GM21723 (cell line): ENCODE measurements at regions not wholly inside any gene's neighbourhood (a gene's known extent, or its start where the extent isn't known, plus 50 kb on each side); places are given as distances from the start of the nearest gene placed in this dataset.
"Not testable (repeated sequence)": the region's sequence is repeated elsewhere in the genome, so short reads cannot be mapped to it uniquely, and the experiment has no call there.

ENCODE experiments used
- ATAC-seq: cut with Tn5 transposase; IDR thresholded peaks from one replicate; pipeline ENCODE4 v1.9.1; 2021; ENCODE audit warnings: mild to moderate bottlenecking, moderate library complexity; ENCODE audit not compliant: unreplicated experiment

DNA sequence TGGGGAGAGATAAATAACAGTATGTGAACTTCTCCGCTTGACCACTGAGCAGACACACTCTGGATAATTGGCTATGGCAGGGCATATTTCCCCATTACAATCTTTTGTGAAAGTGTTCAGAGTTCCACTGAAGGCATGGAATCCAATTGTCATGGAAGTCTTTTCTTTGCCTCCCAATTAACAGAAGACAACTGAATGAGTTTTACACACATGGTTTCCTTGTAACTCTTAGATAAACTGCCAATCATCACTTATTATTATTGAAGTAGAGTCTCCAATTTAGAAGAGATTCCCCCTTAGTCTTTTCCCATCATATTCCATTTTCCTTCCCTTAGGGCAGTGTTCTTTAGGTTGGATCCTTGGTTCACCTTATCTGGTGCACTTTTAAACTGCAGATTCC is 308.3 kb downstream of the NR2F2 start:
- no peak for ATAC-seq

DNA sequence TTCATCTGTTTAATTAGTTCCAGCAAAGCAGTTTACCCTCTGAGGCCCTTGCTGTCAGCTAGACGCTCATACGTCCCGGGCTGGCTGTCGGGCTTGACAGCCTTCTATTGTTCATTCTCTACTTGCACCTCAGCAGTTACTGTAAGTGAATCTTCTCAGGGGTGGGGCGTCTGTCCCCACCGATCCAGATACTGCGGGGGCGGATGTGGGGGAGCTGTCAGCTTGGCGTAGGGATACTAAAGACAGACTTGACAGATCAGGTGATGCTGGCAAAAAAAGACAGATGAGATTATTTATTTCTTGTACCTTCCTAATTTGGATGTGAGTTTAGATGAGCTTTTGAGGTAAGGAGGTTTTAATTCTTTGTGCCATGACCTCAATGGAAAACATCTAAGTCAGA is 315.3 kb downstream of the NR2F2 start:
- ATAC-seq: no peak

- no peak for ATAC-seq
Observed at GRCh38 chr15:96648866-96649265, 318.4 kb downstream of the NR2F2 start.

DNA sequence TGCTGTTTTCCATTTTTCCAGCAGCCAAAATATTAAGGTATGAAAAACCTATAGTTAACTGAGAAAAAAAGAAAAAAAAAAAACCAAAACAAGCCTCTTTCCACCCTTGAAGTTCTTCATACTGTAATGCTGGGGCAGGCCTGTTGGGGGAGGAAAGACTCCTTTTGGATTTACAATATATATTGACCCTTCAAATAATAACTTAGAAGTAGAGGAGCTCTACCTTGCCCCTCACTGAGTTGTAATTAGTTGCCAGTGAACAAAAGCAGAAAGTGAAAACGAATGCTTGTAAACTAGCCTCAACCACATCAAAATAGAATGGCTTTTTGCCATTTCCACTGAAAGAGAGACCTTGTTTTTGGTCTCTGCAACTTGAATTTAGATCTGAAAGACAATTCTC is 326.6 kb downstream of the NR2F2 start:
- no peak for ATAC-seq

GRCh38 chr15:96666979-96667378 is 336.5 kb downstream of the NR2F2 start:
- ATAC-seq: not testable (repeated sequence)

- no peak for ATAC-seq
Observed at GRCh38 chr15:96670389-96670788, 339.9 kb downstream of the NR2F2 start.

- no peak for ATAC-seq
Observed at GRCh38 chr15:96672629-96673028, 342.1 kb downstream of the NR2F2 start.

GRCh38 chr15:96678386-96678785 is 347.9 kb downstream of the NR2F2 start:
- ATAC-seq: no peak

DNA sequence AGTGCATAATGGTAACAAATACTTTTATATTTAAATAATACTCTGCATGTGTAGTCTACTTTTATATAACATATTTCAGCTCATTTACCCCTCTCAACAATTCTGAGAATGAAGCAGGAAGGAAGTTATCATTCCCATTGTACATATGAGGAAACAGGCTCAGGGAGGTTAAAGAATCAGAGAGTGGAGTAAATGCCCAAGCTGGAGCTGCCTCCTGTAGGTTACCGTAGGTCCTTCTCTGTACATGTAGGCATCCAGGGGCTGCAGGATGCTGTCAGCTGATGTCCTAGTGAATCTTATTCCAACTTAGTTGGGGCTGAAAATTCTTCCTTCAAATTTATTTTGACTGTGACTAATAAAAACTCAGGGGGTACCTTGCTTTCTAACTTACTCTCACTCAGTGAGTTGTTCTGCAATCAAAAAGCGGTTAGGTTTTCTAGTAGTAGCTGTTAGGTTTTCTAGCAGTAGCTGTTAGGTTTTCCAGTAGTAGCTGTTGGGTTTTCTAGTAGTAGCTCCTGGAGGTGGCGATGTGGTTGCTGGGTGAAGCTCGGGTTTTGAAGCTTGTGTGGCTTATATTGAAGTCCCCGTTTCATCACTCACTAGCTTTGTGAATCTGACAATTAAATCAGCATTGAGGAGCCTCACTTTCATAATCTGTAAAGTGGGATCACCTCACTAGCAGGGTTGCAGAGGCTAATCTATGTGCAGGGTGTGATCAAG is 357.0 kb downstream of the NR2F2 start:
- no peak for ATAC-seq

DNA sequence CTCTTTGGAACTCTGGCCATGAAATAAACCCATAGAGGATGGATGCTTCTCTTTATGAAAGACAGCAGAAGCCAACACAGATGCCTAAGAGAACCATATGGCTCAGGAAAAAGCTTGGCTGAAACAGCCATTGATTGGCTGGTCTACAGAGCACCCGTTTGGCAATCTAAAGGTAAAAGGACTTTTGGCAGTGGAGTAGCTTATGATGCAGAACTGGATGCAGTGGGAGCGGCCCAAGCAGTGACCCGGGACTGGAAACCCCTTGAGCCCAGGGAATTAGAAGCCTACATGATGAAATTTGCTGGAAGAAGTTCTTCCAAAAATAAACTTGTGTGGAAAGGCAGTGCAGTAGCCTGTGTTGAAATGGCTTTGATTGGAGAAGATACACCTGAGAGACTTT is 360.2 kb downstream of the NR2F2 start:
- ATAC-seq: no peak

DNA sequence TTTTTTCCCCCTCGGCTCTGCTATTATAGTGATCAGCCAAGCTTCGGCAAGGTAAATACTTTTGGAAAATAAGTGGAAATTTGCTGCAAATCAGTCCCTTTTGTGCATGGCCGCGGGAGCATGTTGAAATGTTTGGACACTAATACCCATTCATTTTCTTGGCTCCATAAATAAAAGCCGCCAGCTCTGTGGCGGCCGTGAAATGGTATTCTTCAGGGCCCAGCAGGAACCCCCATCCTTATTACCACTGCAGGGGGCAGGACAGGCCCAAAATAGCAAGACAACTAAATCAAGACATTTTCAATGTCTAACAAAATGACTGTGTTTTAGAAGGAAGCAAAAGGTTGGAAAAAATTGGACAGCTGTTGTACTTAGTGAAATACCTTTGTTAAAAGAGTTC is 362.3 kb downstream of the NR2F2 start:
- ATAC-seq: no peak

GRCh38 chr15:96693515-96693914 is 363.0 kb downstream of the NR2F2 start:
- no peak for ATAC-seq

DNA sequence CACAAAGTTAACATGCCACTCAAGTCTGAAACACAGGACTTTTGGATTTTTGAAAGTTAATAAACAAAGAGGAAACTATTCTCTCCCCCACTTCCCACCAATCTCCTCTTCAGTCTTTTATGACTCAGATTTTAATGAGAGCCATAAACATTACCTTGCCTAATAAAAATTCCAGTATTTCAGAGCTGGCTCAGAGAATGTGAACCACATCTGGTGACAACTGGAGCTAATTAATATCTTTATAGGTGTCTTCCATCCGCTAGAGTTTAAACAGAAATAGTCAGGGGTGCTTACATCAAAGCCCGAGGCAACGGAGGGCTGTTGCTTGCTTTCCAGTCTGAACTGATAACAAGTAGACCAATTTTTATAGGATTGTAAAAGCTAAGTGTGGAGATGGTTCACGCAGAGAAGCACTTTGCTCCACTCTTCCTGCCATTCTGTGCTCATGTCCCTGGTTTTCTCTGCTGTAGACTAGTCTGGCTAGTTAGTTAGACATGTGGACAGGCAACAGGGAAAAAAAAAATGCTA is 363.6 kb downstream of the NR2F2 start:
- ATAC-seq: no peak

DNA sequence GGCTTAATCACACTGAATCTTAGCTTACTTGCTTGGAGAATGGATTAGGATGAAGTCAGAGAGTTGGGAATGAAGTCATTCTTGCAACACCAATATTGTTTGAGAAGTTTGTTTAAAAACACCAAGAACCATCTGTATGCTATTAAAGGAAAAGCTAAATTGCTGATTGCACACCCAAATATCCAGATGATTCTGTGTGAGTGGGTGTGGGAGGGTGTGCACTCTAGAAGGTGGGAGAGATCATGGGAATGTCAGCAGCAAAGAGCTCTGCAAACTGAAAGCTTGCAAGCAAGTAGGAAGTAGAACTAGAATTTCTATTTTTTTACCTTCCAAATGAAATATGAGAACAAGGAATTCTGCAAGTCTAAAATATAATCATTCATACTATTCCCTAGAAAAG is 364.9 kb downstream of the NR2F2 start:
- ATAC-seq: no peak

GRCh38 chr15:96699871-96700401 is 369.4 kb downstream of the NR2F2 start:
- ATAC-seq: no peak

DNA sequence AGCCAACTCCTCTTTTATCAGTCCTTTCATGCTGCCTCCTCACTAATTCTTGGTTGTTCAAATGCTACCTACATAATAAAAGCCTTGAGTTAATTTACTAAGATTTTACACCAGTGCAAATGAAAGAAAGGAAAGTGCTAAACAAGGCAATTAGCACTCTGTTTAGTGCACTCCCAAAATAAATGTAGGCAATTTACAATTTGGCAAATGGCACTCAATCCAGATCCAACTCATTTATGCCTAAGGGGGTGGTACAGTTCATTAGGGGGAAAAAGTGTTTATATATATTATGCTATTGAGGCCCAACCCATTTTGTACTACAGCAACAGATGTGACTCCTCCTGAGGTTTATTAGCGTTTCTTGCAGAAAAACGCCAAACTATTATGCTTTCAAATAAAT is 370.1 kb downstream of the NR2F2 start:
- ATAC-seq: no peak

GRCh38 chr15:96701443-96701842 is 370.9 kb downstream of the NR2F2 start:
- no peak for ATAC-seq

GRCh38 chr15:96701877-96702276 is 371.4 kb downstream of the NR2F2 start:
- no peak for ATAC-seq

DNA sequence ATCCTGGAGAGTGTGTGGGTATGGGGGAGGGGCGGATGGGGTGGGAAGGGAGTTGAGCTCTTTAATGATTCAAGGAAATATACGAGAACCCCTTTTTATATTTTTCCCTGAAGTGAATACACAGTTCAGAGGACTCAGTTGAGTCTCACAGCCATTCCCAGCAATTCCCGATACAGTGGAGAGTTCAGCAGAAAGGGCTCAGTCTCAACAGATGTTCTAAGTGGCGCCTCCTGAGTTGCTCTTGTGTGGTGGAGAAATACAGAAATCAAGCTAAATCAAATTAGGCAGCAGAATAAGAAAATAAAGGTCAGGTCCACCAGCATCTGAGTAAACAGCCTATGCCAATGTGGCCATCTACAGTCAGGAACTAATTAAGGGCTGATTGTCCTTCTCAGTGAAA is 372.1 kb downstream of the NR2F2 start:
- no peak for ATAC-seq

DNA sequence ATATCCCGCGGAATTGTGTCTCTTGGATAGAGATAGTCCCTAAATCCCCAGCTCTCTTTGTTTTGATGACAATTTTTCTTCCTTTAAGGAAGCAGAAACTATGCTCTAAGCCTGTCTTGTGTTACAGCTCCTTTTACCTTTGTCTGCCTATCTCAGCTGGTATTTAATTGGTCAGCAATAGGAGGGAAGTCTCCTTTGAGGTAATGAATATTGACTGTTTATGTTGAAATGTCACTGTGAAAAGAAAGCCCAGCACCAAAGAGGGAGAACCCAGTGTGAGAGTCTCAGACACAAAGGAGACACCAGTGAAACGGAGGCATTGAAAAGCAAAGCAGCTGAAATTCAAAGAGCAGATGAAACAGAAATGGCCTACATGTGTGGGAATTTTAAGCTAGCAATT is 372.6 kb downstream of the NR2F2 start:
- no peak for ATAC-seq

DNA sequence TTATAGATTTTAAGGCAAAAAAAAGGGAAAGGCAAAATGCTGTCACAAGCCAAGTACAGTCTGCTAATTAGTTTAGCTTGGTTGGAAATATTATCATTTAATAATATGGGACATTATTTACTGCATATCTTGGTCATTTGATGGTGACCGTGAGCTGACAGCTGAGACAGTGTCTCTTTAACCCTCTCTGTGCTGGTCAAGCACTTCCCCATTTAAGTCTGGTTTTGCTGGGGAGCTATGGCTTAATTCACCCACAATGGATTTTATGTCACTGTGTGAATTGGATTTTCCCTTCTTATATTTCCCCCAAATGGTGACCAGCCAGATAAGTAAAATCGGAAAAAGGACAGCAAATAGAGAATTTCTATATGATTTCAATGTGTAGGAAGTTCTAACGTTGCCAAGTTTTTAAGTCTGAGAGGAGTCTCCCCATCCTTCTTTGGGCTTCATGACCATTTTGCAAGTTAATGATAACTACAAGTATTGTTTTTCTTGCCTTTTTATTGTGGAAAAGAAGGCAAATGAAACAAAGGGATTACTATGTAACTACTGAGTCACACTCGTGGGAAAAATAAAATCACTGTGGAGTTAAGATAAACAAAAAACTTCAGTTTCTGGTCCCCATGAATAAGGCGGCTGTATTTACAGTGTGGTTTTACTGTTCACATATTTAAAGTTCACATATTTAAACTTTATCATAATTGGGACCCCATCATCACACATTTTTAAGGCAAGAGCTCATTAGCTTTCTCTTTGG is 373.5 kb downstream of the NR2F2 start:
- ATAC-seq: no peak

DNA sequence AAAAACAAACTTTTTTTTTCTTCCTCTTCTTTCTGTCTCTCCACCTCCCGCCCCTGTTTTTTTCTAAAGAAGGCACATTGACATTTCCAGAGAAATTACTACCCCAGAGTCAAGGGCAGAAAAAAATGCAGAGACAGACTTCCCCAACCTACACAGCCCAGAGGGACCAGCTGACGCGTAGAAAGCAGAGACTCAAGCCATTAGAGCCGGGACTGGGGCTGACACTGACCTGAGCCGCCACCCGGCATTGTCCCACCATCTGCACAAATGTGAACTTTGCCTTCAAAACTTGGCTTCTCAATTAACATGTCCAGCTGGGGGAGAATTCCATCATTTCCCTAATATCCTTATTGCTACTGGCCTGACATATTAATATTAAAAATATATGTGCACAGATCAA is 385.6 kb downstream of the NR2F2 start:
- ATAC-seq: no peak
